Stimulated activated CD8-positive, alpha-beta memory T cell treated with anti-CD3 and anti-CD28 coated beads, Interleukin-15, amount 100 ng/mL, for 24 hours (primary cell): ENCODE measurements at regions not wholly inside any gene's neighbourhood (a gene's known extent, or its start where the extent isn't known, plus 50 kb on each side); places are given as distances from the start of the nearest gene placed in this dataset.
"Not testable (repeated sequence)": the region's sequence is repeated elsewhere in the genome, so short reads cannot be mapped to it uniquely, and the experiment has no call there.

Experiments used
- DNase-seq: peaks from one replicate; pipeline ENCODE4 v3.0.0-alpha.2; 2020; ENCODE audit warnings: low read depth

DNA sequence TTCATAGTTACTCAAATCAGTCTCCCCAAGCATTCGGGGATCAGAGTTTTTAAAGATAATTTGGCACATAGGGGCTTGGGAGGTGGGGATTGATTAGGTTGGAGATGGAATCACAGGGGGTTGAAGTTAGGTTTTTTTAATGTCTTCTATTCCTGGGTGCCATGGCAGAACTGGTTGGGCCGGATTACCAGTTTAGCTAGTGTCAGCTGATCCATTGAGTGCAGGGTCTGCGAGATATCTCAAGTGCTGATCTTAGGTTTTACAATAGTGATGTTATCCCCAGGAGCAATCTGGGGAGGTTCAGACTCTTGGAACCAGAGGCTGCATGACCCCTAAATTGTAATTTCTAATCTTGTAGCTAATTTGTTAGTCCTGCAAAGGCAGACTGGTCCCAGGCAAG, 163.5 kb upstream of the ATP10A start:
- DNase-seq, result not testable (repeated sequence)

DNA sequence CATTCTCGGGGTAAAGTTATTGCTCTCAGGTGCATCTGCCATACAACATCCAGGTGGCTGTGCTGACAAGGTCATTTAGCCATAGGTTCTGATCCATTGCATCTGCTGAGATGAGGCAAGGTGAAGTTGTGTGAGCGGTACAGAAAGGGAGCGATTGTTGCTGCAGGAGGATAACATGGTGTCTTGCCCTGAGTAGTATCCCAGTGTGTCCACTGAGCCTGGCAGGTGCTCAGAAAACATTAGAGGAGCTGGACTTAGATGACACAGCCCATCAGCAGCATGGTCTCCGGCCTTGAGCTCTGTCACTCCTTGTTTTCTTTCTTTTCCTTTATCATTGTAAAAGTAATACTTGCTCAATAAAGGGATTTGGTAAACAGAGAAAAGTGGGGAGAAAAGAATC, 161.1 kb upstream of the ATP10A start:
- DNase-seq, result no peak

DNA sequence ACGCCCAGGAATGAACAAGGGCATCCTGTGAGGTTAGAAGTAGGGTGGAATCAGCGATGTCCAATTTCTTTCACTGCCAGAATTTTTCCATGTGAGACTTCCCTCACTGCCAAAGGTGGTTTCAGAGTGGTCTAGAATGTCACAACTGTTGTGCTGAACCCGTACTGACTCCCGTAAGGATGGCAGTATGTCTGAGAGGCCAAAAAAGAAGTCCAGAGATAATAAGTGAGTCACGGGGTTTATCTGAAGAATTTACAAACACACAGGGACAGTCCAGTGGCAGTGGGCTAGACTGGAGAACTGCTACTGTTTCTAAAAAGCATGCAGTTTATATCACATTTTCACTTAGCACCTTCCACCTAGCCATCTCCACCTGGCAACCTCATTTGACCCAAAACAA, 160.6 kb upstream of the ATP10A start:
- DNase-seq, result no peak

DNA sequence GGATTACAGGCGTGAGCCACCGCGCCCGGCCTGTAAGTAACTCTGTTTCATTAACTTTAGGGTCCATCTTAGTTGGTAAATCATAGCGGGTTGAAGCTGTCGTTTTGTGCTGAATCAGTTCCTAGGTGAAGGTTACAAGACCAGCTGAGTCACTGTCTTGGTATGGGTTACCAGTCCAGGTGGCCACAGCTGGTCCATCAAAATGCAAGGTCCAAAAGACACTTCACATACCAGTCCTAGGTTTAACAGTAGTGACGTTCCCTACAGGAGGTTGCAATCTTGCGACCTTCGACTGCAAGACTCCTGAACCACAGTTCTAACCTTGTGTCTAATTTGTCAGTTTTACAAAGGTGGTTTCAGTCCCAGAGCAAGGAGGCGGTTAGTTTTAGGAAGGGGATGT, 160.1 kb upstream of the ATP10A start:
- no peak for DNase-seq

DNA sequence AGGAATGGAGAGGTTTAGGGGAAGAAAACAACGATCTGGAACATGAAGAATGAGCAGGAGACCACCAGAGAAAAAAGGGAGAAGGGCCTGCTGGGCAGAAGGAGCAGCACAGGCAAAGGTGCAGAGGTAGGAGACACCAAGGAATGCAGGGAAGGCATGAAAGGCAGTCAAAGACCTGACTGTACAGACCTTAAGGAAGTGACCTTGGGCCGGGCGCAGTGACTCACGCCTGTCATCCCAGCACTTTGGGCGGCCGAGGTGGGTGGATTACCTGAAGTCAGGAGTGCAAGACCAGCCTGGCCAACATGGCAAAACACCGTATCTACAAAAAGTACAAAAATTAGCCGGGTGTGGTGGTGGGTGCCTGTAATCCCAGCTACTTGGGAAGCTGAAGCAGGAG, 157.7 kb upstream of the ATP10A start:
- no peak for DNase-seq

DNA sequence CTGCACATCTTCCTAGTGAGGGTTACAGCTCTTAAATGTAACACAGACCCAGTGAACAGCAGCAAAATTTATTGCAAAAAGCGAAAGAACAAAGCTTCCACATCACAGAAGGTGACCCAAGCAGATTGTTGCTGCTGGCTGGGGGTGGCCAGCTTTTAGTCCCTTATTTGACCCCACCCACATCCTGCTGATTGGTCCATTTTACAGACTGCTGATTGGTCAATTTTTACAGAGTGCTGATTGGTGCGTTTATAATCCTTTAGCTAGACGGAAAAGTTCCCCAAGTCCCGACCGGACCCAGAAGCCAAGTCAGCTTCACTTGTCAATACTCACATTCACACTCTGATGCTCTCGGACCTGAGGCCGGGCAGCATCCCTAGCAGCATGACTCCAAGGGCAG, 154.5 kb upstream of the ATP10A start:
- DNase-seq, result no peak

DNA sequence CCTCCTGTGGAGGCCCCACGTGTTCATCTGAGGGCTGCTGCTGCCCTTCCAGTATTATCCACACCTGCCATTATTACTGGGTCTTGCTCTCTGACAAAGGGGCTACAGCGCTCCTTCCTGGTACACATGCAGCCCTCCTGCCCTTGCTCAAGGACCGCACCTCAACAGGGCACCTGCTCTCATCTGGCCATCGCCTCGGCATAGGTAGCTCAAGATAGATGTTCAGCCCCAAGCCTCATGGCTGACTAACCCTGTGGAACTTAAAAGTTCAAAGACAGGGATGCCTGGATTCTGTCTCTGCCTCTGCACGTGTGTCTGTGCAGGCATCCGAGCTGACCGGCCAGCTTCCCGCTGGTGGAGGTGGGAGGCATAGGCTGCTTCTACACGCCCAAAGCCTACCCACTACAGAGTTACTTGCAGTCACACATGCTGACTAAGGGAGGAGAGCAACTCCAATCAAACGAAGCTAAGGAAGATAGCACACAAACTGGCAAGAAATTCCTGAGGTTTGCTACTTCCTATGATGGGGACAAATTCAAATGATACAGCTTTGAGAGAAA, 152.5 kb upstream of the ATP10A start:
- DNase-seq, result no peak

DNA sequence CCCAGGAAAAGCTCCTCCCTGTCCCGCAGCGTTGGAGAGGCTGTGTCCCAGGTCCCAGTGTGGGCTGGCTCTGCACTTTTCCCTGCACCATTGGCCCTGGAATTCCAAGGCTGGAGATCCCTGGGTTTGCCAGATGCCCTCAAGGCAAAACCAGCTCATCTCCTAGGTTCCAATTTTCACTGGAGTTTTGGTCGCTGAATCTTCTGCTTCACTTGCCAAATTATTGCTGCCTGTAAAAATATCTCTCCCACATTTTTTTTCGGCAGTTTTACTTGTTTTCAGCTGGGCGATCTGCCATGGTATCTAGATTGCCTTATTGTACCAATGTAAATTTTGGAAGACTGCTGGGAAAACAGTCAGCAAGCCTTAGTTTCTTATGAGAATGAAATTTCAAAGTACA, 150.9 kb upstream of the ATP10A start:
- DNase-seq, result no peak

DNA sequence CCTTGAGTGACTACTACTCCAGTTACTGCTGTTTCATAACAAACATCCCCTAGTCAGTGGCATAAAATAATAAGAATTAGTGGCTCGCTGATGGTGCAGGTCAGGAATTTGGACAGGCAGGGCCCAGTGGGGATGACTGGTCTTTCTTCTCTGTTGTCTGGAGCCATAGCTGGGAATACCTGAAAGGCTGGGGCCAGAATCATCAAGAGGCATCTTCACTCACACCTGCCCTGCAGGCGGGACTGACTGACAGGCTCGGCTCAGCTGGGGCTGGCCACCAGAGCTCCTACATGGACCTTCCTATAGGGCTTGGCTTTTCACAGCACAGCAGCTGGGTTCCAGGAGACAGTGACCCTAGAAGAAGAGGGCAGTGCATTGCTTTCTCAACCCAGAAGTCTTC, 148.8 kb upstream of the ATP10A start:
- DNase-seq, result no peak

DNA sequence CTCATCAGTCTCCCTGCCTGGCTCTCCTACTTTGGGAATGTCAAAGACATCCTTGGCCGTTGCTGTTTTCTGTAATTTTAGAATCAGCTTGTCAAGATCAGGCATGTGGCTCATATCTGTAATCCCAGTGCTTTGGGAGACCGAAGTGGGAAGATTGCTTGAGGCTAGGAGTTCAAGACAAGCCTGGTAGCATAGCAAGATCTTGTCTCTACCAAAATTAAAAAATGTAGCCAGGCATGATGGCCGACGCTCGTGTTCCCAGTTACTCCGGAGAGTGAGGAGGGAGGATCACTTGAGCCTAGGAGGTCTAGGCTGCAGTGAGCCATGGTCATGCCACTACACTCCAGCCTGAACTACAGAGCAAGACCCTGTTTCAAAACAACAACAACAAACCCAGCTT, 144.0 kb upstream of the ATP10A start:
- no peak for DNase-seq

DNA sequence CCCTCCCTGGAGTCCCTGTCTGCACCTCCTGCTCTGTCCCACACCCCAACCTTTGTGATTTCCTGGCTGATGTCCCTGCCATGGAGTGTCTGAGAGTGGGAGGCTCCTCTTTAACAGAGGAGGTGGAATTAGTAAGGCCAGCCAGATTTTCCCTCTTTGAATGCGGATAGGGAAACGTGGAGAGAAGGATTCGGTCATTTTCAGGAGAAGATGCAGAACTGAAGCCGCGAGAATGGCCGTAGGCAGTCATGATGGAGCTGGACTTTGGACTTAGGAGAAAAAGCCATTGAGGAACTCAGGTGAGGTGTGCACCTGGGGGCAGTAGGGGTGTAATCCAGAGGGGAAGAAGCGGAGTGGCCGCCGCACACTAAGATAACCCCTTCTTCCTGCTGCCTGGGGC, 138.1 kb upstream of the ATP10A start:
- no peak for DNase-seq

DNA sequence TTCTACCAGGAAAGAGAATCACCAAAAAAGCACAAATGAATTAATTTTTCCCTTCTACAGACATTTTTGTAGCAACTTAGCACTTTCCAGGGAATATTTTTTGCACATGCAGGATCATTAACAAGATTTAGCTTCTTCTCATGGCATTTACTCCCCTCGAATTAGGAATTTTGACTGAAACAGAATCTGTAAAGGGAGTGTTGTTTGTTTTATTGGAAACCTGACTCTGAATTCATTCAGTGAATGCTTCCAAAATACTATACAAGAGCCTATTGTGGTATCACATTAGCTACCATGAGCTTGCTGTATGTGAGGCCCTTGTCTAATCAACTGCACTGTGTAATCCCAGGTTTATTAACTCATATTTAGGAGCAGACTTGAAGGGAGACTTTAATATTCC, 130.4 kb upstream of the ATP10A start:
- no peak for DNase-seq

DNA sequence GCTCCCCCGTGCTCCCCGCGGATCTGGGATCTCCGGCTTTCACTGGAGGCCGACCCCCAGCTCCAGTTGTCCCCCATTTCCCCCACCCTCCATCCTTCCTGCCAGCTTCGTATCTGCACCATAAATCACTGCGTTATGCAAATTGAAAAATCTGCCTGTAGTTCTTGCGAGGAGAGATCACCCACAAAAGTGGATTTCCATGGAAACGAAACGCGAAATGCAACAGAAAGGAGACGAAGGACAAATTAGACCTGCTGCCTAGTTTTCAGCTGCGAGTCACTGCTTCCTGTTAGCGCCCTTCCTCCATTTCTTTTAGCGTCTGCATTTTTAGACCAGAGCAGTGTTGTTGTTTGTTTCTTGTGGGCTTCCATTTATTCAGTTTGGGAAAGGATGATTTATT, 127.1 kb upstream of the ATP10A start:
- no peak for DNase-seq

DNA sequence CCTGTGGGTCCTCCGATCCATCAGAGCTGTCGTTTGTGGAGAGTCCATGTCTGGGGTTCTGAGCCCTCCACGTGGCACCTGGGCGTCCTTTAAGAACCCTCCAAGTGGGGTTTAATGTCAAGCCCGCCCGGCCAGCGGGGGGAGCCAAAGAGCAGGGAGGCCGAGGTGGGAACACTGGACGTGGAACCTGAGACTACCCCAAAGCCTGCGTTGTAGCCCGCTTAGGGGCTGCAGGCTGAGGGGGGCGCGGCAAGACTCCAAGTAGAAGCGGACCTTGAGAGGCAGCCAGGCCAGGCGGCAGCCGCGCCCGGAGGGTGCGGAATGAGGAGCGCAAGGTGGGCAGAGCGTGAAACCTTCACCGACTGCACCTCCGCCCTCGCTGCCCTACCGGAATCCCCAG, 126.2 kb upstream of the ATP10A start:
- no peak for DNase-seq

DNA sequence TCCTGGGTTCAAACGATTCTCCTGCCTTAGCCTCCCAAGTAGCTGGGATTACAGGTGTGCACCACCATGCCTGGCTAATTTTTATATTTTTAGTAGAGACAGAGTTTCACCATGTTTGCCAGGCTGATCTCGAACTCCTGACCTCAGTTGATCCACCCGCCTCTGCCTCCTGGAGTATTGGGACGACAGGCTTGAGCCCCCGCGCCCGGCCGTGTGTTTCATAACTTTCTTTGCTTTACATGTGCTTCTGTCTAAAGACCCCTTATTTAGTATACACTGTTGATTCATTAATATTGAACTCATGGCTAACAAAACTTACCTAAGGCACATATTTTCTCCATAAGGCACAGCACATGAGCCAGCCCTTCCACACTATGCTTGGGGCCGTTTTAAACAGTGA, 125.6 kb upstream of the ATP10A start:
- not testable (repeated sequence) for DNase-seq

DNA sequence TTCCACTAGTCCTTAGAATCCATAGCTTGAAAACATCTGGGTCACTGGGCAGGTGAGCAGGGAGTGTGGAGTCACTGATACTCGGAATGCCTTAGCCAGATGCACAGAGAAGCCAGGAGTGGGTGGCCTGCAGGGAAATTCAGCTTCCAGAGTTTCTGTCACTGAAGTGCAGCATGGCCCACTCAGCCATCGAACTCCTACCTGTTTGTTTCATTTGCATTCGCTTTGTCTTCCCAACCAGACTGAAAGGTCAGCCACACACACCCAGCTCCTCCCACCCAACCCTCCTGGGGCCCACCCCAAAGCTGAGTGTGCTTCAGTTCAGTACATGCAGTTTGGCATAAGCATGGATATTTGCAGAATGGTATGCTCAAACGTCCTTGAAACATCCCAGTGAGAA, 124.5 kb upstream of the ATP10A start:
- DNase-seq, result no peak

DNA sequence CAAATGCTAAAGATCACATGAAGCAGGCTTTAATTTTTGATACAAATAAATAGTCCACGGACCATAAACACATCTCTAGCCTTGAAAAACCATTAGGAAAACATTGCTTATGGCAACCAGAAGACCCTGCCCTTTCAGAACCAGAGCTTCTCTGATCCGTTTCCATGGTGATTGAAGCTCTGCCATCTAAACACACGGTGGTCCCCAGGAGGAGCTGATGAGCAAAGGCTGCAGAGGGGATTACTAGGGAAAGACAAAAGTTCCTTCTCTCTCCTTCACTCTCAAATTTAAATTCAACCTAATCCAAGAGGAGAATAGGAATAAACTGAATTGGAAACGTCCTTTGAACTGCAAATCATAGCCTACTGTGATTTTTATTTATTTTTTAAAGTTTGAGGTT, 122.0 kb upstream of the ATP10A start:
- DNase-seq, result no peak

DNA sequence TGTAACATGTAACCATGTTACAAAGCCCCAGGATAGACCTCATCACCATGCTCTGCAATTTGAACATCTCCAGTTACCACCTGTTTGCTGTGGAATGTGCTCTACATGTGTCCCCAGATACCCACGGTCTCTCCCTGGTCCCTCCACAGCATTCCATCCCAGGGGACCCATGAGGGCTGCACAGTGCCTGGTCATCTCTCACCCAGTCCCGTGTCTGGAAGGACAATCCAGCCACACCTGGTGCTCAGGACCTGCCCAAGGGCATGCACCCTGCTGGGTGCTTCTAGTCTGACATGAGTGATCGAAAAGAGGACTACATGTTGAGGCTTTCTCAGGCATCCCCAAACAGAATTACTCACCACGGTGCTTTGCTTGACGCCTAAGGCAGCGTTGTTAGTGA, 119.6 kb upstream of the ATP10A start:
- no peak for DNase-seq

DNA sequence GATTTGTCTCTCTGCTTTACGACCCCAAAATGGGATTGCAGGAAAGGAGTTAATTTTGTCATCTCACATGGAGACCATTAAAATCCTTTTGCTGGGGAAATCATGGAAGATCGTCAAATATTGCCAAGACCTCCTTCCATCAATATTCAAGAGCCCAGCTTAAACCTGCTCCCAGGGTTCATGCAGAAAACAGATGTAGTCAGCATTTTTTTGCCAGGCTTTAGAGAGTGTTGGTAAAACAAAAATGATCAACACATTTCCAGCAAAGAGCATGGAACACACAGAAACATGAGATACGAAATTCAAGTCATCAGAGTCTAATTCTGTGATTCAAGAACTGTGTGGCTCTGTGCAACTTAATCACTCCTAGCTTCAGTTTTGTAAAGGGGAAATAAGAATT, 118.0 kb upstream of the ATP10A start:
- DNase-seq, result no peak

DNA sequence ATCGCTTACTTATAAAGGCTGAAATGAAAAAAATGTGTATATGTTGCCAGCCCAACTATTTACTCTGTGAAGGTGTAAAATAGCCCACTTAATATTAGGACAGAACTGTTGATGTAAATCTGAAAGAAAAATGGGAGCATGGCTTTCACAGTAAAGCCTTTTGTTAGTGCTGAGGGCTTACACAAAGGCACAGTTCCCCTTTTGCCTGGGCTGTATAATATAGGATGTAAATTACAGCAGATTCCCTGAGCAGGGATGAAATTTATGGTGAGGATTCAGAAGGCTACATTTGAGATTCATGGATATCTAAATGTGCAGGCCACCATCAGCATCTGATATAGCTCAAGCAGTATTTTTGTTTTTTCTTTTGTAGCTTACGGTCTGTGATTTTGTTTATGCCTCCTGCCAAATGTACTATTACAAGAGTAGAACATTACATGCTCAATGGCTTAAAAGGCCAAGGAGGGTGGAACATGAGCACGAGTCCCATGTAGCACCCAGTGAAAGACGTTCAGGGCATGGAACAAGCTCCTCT, 109.1 kb upstream of the ATP10A start:
- no peak for DNase-seq

DNA sequence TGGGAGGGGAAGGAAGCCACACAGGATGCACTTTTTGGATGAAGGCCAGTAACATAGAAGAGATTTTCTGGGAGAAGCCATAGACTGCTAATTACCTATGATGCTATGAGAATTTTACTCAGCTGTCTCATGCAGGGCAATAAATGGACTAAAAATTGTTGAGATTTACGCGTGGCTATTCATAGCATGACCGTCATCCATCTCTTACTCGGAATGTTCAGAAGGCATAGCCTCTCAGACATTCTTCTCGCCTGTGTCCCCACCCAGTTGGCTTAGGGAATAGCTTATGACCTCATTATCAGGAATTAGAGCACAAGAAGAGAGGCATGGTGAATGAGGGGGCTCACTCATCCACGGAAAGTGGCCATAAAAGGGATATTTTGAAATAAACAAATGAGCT, 107.9 kb upstream of the ATP10A start:
- no peak for DNase-seq

DNA sequence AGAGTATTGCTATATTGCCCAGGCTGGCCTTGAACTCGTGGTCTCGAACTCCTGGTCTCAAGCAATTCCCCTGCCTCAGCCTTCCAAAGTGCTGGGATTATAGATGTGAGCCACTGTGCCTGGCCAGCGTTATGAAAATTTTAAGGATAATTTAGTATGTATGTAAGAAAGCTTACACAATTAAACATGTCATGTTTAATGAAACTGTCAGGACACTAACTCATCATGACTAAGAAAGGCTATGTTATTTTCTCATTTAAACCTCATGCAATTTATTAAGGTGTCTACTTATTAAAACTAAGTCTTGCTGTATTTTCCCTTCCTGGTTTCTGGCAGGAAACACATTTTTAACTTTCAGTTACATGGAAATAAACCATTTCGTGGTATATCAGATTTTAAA, 106.8 kb upstream of the ATP10A start:
- no peak for DNase-seq

DNA sequence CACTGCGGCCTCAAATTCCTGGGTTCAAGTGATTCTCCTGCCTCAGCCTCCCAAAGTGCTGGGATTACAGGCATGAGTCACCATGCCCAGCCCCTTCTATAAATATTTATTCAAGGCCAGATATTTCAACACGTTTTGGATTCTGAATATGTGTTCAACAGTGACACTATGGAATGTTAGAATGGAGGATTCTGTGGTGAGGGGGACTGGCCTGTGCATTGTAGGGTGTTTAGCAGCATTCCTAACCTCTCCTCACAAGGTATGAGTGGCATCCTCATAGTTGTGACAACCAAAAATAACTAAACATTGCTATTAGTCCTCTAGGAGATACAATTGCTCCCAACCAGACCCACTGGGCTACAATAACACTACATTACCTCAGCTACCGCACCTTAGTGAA, 104.0 kb upstream of the ATP10A start:
- DNase-seq, result no peak

DNA sequence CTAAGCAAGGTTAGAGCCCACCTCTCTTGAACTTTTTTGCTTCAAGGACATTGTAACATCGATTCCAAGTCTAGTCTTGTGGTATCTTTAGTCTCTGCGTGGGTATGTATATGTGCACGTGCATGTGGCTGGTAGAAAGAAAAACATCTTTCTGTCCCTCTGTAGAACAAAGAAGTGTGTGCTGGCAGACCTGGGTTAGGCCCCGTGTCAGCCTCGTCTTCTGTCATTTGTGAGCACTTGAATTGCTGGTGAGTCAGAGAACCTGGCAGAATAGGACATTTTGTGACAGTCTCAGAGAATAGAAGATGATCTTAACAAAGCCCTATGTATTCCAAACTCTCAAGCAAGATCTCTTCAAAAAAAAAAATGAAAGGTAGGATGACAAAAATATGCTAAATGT, 102.2 kb upstream of the ATP10A start:
- DNase-seq, result no peak

DNA sequence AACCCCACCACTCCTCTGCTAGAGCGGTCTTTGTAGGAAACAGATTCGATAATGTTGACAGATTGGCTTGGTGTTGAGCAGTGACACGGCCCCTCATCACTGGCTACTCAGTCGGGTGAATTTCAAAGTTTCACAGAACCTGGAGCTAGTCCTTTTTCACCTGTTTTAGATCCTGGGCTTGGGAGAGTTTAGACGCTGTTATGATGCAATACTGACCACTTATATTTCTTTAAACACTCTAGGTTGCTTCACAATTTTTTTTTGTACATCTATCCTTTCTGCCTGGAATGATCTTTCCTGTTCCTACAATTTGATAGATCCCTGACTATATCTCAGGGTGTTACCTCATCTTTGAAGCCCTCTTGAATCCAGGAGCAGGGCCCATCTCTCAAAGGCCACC, 97.1 kb upstream of the ATP10A start:
- DNase-seq, result no peak
